ENCODE measurements at regions not wholly inside any gene's neighbourhood (a gene's known extent, or its start where the extent isn't known, plus 50 kb on each side); places are given as distances from the start of the nearest gene placed in this dataset.

- peak in 1 of 56 donors; percentile 16 for DNase-seq
Observed at GRCh38 chr4:41318839-41319530, 62.3 kb downstream of the UCHL1 start.

GRCh38 chr4:41319553-41319952 is 62.8 kb downstream of the UCHL1 start:
- no peak for DNase-seq

GRCh38 chr4:41320278-41320677 is 63.5 kb downstream of the UCHL1 start:
- DNase-seq, result no peak

- DNase-seq, result no peak
Observed at GRCh38 chr4:41320786-41321185, 64.1 kb downstream of the UCHL1 start.

GRCh38 chr4:41321216-41321945 is 64.7 kb downstream of the UCHL1 start:
- no peak for DNase-seq

GRCh38 chr4:41322617-41323016 is 65.9 kb downstream of the UCHL1 start:
- DNase-seq, result no peak

GRCh38 chr4:41323179-41323578 is 66.5 kb downstream of the UCHL1 start:
- DNase-seq, result no peak

GRCh38 chr4:41323706-41324105 is 67.0 kb downstream of the UCHL1 start:
- DNase-seq, result no peak

GRCh38 chr4:41324861-41325260 is 68.1 kb downstream of the UCHL1 start:
- no peak for DNase-seq

GRCh38 chr4:41325901-41326300 is 69.2 kb downstream of the UCHL1 start:
- DNase-seq, result no peak

GRCh38 chr4:41326776-41327175 is 70.0 kb downstream of the UCHL1 start:
- DNase-seq, result no peak

- DNase-seq, result no peak
Observed at GRCh38 chr4:41327770-41328169, 71.0 kb downstream of the UCHL1 start.

- no peak for DNase-seq
Observed at GRCh38 chr4:41329361-41329760, 72.6 kb downstream of the UCHL1 start.

- DNase-seq, result no peak
Observed at GRCh38 chr4:41331224-41331623, 74.5 kb downstream of the UCHL1 start.

GRCh38 chr4:41332510-41333054 is 75.9 kb downstream of the UCHL1 start:
- no peak for DNase-seq

- no peak for DNase-seq
Observed at GRCh38 chr4:41334182-41334581, 77.5 kb downstream of the UCHL1 start.

GRCh38 chr4:41339812-41340809 is 83.4 kb downstream of the UCHL1 start:
- DNase-seq, result peak in 40 of 56 donors; percentile 3 to 88 (median 42)

GRCh38 chr4:41346306-41347061 is 89.8 kb downstream of the UCHL1 start:
- no peak for DNase-seq

GRCh38 chr4:41349021-41349420 is 92.3 kb downstream of the UCHL1 start:
- DNase-seq, result no peak

GRCh38 chr4:41358647-41359421 is 102.1 kb downstream of the UCHL1 start:
- DNase-seq, result peak in 3 of 56 donors; percentile 2 to 16 (median 9)
